Endothelial cell of hepatic sinusoid (primary cell): ENCODE measurements at regions not wholly inside any gene's neighbourhood (a gene's known extent, or its start where the extent isn't known, plus 50 kb on each side); places are given as distances from the start of the nearest gene placed in this dataset.
"Not testable (repeated sequence)": the region's sequence is repeated elsewhere in the genome, so short reads cannot be mapped to it uniquely, and the experiment has no call there.

Source experiments
- in situ Hi-C: cut with HindIII; loops from 2 replicates; pipeline ENCODE4 v1.10.0; 2017; ENCODE audit warnings: low sequenced_read_pairs

DNA sequence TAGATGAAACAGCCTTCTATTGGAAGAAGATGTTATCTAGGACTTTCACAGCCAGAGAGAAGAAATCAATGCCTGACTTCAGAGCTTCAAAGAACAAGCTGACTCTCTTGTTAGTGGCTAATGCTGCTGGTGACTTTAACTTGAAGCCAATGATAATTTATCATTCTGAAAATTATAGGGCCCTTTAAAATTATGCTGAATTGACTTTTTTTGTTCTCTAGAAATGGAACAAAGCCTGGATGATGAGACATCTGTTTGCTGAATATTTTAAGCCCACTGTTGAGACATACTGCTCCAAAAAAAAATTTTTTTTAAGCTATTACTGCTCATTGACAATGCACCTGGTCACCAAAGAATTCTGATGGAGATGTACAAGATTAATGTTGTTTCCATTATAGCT lies 189.2 kb downstream of the MBL2 start:
- in situ Hi-C loops, result no loop called here

DNA sequence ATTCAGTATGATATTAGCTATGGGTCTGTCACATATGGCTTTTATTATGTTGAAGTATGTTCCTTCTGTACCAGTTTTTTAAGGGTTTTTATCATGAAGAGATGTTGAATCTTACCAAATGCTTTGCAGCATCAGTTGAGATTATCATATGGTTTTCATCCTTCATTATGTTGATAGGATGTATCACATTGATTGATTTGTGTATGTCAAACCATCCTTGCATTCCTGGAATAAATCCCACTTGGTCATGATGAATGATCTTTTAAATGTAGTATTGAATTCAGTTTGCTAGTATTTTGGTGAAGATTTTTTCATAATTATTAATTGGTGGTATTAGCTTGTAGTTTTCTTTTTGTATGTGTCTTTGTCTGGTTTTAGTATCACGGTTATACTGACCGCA lies 185.9 kb downstream of the MBL2 start:
- in situ Hi-C loops, result no loop called here

DNA sequence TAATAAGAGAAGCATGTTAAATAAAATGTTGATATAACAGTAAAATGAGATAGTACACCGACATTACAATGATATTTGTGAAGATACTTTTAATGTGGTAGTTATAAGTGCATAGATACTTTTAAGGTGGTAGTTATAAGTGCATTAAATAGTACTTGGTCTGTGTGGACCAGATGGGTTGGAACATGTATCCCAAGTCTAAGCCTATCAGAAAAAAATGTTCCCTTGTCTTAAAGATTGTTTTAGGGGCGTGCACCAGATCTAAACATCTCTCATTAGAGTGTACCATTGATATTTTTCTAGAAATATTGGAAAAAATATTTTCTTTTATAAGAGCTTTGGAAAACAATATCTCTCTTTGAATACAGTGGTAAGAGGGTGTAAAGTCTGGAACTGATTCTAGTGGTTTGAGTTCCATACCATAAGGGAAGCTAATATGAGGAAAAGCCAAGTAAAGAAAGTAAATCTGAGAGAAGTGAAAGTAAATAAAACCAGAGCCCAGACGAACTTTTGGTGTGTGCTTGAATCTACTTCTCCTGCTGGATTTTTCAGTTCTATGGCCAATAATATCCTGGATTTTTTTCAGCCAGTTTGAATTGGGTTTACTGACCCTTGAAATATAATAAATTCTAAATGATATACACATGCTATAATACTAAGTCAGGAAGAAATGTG lies 175.3 kb downstream of the MBL2 start:
- in situ Hi-C loops, result no loop called here

DNA sequence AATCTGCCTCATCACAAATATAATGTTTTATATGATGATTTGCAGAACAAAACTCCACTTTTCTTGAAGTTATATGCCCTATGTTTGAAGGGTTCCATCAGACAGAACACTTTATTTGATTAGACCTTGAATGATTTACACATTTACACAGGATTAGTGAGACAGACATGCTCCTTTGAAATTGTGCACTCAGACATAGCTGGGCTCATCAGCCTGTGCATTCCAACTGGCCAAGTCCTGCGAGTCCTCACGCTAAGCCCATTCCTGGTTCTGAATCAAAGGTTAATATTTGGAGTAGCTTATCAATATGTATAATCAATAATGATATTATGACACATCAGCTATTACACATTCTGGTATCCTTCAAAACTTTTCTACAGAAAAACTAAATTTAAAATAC lies 173.6 kb downstream of the MBL2 start:
- in situ Hi-C loops, result no loop called here

DNA sequence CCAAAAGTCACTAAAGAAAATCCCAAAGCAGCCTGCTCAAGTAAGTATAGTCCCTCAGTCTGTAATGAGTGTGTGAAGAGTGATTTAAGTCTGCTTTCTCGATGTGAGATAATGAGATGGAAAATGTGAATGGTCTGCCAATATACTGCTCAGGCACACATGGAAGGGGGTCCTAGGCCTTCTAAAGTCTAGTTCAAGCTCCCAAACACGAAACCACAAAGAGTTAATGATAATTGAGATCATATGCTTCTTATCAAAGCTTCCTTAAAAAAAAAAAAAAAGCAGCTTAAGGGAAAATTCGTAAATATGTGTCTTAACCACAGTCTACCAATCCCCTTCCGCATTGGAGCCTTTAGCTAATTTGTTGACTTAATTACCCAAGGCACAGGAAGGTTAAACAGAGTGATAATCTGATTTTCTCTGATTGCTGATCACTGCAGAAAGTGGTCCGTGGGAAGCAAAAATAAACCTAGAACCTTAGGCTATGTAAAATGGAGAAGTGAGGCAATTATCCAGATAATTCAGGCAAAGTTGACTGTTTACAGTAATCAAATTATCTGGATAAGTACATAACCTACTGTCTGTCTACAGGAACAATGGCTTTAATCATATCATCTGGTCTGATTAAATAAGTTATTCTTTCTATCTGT lies 172.9 kb downstream of the MBL2 start:
- in situ Hi-C loops, result no loop called here

DNA sequence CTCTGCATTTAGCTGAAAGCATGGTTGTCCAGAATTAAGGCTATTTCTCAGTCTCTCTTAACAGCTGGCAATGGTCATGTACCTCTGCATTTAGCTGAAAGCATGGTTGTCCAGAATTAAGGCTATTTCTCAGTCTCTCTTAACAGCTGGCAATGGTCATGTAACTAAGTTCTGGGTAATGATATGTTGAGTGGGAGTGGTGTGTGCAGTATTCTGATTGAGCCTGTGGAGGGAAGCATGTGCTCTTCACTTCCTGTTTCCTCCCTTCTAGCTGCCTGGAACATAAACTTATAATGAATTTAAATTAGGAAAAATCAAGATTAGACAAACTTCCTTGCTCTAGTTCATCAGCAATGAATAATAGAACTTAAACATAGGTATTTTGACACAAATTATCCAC lies 168.5 kb downstream of the MBL2 start:
- in situ Hi-C loops, result not testable (repeated sequence)

DNA sequence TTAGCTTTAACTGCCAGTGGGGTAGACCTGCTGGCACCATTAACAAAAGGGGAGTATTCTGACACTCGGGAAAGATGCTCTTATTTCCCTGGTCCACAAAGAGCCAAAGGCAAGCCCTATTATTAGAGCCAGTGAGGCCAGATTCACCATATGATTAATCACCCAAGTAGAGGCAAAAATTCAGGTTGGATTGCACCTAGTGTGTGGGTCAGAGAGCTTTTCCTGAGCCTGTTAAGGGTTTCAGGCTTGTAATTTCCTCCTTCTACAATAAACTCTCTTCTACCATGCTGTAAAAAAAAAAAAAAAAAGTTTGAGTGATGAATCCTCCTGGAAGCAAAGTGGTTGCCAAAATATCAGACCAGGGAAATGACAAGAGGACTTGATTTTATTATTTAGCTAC lies 163.5 kb downstream of the MBL2 start:
- in situ Hi-C loops, result no loop called here

DNA sequence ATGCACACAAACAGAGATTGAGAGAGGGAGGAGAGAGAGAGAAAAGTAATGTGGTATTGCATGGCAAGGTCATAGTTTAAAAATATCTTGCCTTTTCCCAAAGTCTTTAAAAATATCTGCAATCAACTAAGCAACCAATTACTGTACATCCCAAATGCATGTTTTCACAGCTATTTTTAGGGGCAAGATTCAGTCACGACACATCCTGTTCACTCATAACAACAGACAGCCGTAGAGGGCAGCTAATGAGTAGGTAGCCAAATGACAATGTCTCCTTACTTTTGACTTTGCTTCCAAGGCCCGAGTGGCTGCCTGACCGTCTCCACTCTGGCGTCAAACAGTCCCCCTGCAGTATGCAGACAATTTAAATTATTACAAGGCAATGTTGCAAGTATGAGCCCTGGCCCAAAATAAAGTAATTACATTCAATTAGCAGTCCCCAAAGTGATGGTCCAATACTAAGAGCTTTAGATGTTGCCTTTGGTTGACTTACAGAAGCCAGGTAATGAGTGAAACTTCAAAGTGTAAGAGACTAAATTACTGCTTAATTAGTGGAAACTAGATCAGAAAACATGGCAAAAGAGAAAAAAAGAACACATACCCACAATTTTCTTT lies 162.9 kb downstream of the MBL2 start:
- in situ Hi-C loops, result no loop called here

DNA sequence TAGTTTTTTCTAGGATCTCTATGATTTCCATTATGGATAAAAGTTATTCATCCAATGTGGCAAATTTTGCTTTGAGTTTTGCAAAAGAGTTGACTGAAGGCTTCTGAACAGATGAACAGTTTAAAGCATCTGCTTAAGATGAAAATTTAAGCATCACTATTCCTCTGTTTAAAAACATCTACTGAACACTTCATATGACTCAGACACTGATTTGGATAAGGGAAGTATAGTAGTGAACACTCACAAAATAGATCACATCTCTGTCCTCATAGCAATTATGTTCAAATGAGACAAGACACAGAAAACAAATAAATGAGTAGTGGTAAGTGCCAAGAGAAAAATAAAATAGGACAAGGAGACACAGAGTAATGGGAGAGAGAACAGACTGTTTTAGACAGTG lies 157.3 kb downstream of the MBL2 start:
- in situ Hi-C loops, result no loop called here

DNA sequence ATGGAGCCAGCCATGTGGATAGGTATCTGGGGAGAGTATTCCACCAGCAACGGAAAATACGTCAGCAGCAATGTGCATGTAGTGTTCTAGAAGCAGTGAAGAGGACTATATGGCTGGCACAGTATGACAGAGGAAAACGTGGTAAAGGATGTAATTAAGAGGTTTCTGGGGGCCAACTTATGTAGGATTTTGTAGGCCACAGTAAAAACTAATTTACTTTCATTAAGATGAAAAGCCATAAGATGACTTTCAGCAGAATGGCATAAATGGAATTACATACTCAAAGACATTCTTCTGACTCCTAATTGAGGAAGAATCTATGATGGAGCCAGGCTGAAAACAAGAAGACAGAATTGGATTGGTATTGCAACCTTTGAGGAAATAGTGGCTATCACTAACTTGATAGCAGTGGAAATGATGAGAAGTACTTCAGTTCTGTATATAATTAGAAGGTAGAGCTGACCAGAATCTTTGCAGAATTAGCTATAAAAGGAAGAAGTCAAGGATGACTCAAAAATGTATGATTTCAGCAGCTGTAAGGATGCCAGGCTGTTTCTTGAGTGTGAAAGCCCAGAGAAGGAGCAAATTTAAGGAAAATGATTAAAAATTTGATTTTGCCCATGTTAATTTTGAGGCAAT lies 156.7 kb downstream of the MBL2 start:
- in situ Hi-C loops, result no loop called here

DNA sequence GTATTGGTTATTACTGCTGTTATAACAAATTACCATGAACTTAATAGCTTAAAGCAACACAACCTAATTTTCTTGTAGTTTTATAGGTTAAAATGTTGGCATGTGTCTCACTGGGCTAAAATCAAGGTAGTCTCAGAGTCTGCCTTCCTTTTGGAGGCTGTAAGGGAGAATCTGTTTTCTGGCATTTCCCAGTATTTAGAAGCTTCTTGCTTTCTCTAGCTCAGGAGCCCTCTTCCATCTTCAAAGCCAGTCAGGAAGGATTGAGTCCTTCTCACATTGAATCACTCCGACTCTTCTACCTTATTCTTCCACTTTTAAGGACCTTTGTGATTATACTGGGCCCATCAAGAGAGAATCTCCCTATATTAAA lies 156.2 kb downstream of the MBL2 start:
- in situ Hi-C loops, result no loop called here

DNA sequence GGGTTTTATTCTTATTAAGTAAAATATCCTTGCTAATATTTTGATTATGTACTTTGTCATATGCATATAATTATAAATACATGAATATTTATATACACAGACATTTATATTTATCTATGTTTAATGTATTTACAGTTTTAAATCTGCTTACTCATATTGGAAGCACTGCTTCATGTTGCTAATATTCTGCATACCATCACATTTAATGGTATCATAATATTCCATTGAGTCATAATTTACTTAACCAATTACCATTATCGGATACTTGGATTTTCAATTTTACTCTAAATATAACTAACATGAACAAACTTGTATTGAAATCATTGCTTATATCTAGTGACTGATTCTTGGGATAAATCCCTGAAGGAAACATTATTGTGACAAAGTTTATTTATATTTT lies 155.2 kb downstream of the MBL2 start:
- in situ Hi-C loops, result no loop called here

DNA sequence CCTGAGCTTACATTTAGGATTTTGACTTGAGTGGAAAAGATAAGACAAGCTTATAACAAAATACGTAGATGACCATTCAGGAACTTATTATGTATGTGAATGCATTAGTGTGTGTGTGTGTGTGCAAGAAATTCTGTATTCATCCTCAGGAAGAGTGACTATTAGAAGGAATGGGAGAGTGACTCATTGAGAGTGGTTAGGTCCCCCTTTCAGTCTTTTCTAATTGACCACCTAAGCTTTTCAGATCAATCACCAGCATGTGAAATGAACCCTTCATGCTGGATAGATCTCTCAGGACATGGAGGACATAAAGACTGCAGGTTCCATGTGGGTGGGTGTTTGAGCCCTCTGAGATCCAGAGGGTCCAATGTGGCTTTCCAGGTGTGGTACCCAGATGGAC lies 153.5 kb downstream of the MBL2 start:
- in situ Hi-C loops, result no loop called here

DNA sequence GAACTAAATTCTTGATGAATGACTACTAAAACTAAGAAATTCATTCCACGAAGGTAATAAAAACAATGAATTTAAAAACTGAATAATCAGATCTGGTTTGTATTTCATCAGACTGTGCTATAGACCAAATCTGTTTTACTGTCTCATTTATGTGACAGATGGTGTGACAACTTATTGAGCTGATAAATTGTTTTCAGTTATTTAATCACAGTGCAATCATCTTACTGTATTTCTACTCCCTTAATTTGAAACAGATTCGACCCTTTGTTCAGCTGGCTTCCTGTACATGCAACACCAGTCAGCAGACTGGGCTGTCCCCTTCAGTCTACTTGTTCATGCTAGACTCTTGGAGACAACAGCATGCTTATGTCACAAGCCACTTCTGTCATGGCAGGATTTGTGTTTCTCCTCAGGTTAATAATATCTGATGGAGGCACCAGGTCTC lies 150.9 kb downstream of the MBL2 start:
- in situ Hi-C loops, result no loop called here

DNA sequence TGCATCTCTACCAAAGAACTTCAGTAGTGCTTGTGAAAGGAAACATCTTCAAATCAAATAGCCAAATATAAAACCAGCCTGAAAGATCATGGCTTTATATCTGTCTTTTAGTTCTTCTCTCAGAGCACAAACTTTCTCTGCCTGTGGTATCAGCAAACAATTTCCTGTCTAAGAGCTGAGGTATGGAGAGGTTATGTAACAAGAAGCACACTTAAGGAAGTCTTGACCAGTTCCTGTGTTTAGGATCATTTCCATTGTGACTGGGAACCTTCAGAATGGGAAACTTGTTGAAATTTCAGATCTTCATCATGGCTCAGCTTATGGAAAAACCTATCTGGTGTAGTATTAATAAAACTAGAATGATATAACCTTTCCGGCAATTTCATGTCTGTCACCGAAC lies 148.8 kb downstream of the MBL2 start:
- in situ Hi-C loops, result no loop called here

DNA sequence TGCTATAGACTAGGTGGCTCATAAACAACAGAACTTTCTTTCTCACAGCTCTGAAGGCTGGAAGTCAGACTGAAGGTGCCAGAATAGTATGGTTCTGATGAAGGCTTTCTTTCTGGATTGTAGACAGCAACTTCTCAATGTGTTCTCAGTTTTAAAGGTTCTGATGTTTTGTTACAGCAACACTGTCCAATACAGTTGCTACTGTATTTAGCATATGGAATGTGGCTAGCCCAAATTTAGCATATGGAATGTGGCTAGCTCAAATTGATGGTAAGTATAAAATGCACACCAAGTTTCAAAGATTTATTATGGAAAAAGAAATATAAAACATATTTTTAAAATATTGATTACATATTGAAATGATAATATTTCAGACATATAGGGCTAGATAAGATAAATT lies 145.3 kb downstream of the MBL2 start:
- in situ Hi-C loops, result no loop called here

DNA sequence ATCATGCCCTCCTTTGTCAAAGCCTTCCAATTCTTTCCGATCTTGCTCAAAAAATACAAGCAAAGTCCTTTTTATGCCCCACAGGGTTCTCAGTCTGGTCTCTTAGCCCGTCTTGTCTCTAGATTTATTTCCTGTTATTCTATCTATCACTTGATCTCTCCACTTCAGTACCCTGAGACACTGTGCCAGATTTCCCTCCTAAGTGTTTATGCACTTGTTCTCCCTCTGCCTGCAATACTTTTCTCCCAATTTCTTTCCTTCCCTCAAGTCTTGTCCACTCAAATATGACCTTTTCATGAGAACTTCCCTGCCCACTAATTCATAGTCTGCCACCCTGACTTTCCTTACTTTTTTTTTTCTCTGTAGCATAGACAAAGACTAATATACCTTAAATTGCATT lies 141.4 kb downstream of the MBL2 start:
- in situ Hi-C loops, result no loop called here

DNA sequence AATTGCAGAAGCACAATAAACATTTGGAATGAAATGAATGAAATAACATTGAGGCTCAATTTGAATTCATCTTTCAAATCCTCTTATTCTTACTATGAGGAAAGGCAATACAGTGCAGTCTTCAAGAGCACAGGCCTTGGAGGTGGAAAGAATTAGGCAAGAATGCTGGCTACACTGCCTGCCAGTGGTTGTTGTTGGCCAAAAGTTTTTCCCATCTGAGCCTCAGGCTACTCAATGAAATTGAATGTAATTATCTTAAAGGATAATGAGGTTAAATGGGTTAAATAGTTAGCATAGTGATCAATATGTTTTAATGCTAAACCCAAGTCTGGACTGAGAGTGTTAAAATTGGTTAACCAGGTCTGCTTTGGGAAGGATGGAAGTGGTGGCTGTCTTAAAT lies 140.9 kb downstream of the MBL2 start:
- in situ Hi-C loops, result no loop called here

DNA sequence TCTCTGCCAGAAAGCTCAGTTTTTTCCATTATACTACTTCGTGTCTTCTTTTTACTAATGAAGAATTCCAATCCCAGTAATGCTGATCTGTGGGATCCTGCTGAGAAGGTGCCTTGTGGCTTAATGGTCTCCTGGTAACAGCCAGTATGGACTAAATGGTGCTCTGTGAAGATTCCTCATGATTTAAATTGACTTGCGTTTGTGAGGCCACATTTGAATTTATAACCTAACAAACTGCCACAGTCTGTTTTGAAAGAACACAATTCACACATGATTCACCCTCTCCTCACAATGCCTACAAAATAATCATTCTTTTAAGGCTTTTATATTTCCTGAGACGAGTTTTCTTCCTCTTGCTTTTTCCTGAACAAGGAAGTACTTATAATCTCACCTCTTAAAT lies 140.0 kb downstream of the MBL2 start:
- in situ Hi-C loops, result no loop called here

DNA sequence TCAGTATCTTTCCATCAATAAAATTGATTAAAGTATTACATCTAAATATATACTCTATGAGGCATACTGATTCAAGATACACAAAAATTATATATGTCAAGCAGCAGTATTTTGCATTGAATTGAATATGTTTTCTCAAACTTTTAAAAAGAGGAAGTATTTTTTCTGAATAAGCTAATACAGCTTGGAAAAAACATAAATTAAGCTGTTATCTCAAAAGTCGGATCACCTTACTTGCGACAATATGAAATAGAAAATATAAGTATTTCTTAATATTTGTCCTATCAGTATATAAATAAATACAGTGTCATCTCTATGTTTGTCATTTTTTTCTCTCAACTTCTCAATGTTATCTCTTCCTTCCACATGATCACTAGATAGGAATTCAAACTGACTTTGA lies 139.3 kb downstream of the MBL2 start:
- in situ Hi-C loops, result no loop called here

DNA sequence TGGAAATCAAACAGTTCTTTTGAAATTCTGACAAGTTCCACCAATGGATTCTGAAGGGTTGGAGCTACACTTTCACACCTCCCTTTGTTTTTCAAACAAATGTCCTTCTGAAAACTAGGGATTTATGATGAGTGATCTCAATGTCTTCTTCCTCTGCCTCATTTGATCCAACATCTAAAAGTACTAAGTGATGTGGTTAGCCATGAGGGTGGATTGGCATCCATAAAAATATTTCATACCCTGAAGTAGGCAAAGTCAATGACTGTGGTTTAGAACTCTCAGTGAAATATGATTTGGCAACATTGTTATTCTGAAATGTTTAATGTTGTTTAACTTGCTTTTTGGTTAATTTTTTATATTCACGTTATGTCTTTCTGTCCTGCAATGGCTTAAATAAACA lies 136.9 kb downstream of the MBL2 start:
- in situ Hi-C loops, result no loop called here

DNA sequence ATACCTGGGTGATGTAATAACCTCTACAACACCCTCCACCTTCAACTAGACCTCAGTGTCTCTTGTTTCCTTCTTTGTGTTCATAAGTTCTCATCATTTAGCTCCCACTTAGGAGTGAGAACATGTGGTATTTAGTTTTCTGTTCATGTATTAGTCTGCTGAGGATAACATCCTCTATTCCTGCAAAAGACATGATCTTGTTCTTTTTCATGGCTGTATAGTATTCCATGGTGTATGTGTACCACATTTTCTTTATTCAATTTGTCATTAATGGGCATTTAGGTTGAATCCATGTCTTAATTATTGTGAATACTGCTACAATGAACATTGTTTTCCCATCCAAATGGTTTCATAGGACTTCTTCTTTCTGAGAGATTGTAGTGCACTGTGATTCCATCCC lies 135.7 kb downstream of the MBL2 start:
- in situ Hi-C loops, result no loop called here
